BE2C (cell line): ENCODE measurements at regions not wholly inside any gene's neighbourhood (a gene's known extent, or its start where the extent isn't known, plus 50 kb on each side); places are given as distances from the start of the nearest gene placed in this dataset.

ENCODE experiments used
- DNase-seq: peaks from one replicate; pipeline ENCODE4 v3.0.0-alpha.2; 2020
- H3K27me3 ChIP-seq: fragments of 250-450 bp; sonication (Bioruptor Pico); 2 replicates; pipeline ENCODE4 v1.5.1; 2020; ENCODE audit warnings: mild to moderate bottlenecking
- H3K36me3 ChIP-seq: fragments of 250-450 bp; sonication (Bioruptor Pico); 2 replicates; pipeline ENCODE4 v1.5.1; 2020; ENCODE audit warnings: mild to moderate bottlenecking
- H3K4me1 ChIP-seq: fragments of 250-450 bp; sonication (Bioruptor Pico); 2 replicates; pipeline ENCODE4 v1.5.1; 2020
- H3K4me3 ChIP-seq: 2 replicates; pipeline ENCODE4 v1.5.1; 2011; ENCODE audit warnings: low read depth, low read length
- H3K9me3 ChIP-seq: fragments of 250-450 bp; sonication (Bioruptor Pico); 2 replicates; pipeline ENCODE4 v1.5.1; 2020
- CTCF ChIP-seq: IDR thresholded peaks from 2 replicates; pipeline ENCODE4 v1.5.1; 2012; ENCODE audit warnings: mild to moderate bottlenecking, low read depth, low read length

- Histone ChIP-seq H3K4me3 (no peak overlapping the region), H3K4me1 (no peaks in the 10 kb centered on the region), H3K9me3 (no peaks in the 10 kb centered on the region), H3K27me3 (no peaks in the 10 kb centered on the region), H3K36me3 (no peaks in the 10 kb centered on the region)
- TF ChIP-seq CTCF = no peak
- DNase-seq = no peak
Measured at GRCh38 chr18:40974448-40974847, 980.6 kb upstream of the PIK3C3 start.

DNA sequence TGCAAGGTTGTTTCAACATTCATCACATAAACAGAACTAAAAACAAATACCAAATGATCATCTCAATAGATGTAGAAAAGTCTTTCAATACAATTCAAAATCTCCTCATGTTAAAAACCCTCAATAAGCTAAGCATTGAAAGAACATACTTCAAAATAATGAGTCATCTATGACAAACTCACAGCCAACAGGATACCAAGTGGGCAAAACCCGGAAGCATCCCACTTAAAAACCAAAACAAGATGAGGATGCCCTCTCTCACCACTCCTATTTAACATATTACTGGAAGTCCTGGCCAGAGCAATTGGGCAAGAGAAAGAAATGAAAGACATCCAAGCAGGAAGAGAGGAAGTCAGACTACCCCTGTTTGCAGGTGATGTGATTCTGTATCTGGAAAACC, 992.2 kb upstream of the PIK3C3 start:
- Histone ChIP-seq H3K4me3 (no peak overlapping the region), H3K9me3 (no peaks in the 10 kb centered on the region), H3K27me3 (no peaks in the 10 kb centered on the region), H3K4me1 (no peaks in the 10 kb centered on the region), H3K36me3 (no peaks in the 10 kb centered on the region)
- DNase-seq = no peak
- no peak for TF ChIP-seq CTCF

DNA sequence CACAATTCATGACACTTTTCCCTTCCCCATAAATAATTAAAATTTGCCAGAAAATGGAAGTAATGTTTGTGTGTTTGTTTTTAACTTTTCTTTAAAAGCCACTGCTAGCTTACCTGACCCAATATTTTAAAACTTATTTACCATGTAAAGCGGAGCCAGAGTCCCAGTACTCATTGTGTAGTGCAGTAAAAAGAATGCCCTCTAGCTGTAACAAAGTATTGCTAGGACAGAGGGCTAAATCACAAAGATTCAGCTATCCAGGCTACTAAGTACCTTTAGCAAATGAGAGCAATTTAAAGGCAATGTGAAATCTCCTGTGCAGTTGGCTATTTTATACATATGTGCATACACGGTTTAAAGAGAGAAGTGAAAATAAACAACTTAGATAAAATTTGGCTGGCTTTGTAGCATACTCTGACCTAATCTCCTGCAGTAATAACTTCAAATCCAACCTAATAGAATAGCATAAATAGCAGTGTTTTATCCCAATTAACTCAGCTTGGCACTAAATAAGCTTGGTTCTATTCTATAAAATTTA, 997.4 kb upstream of the PIK3C3 start:
- no peaks in the 10 kb centered on the region for H3K9me3 ChIP-seq
- no peaks in the 10 kb centered on the region for H3K4me1 ChIP-seq
- H3K36me3 ChIP-seq = no peaks in the 10 kb centered on the region
- H3K4me3 ChIP-seq = no peak overlapping the region
- TF ChIP-seq CTCF = no peak
- no peak for DNase-seq
- no peaks in the 10 kb centered on the region for H3K27me3 ChIP-seq

- TF ChIP-seq CTCF = no peak
- no peaks in the 10 kb centered on the region for H3K9me3 ChIP-seq
- H3K4me1 ChIP-seq = no peaks in the 10 kb centered on the region
- no peak overlapping the region for H3K4me3 ChIP-seq
- no peak for DNase-seq
- no peaks in the 10 kb centered on the region for H3K27me3 ChIP-seq
- no peaks in the 10 kb centered on the region for H3K36me3 ChIP-seq
Measured at GRCh38 chr18:40956213-40956612, 998.8 kb upstream of the PIK3C3 start.

DNA sequence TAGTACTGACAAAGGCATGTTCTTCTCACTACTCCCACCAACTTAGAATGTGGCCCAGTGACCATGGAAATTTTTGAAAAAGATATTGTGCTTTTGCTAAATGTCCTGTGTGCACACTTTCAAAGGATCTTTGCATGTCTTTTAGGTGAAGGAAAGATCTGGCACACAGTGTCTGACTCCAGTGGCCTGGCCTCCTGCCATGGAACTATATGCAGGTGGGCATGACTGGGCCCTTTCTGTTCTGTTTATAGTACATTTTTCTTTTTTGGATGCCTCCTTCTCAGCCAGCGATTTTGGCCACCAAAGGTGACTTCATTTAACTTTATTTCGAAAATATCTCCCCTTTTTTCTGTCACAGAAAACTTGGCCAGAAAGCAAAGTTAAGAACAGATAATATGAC, 999.7 kb upstream of the PIK3C3 start:
- Histone ChIP-seq H3K4me3 (no peak overlapping the region), H3K9me3 (no peaks in the 10 kb centered on the region), H3K27me3 (no peaks in the 10 kb centered on the region), H3K36me3 (no peaks in the 10 kb centered on the region), H3K4me1 (no peaks in the 10 kb centered on the region)
- TF ChIP-seq CTCF = no peak
- no peak for DNase-seq

DNA sequence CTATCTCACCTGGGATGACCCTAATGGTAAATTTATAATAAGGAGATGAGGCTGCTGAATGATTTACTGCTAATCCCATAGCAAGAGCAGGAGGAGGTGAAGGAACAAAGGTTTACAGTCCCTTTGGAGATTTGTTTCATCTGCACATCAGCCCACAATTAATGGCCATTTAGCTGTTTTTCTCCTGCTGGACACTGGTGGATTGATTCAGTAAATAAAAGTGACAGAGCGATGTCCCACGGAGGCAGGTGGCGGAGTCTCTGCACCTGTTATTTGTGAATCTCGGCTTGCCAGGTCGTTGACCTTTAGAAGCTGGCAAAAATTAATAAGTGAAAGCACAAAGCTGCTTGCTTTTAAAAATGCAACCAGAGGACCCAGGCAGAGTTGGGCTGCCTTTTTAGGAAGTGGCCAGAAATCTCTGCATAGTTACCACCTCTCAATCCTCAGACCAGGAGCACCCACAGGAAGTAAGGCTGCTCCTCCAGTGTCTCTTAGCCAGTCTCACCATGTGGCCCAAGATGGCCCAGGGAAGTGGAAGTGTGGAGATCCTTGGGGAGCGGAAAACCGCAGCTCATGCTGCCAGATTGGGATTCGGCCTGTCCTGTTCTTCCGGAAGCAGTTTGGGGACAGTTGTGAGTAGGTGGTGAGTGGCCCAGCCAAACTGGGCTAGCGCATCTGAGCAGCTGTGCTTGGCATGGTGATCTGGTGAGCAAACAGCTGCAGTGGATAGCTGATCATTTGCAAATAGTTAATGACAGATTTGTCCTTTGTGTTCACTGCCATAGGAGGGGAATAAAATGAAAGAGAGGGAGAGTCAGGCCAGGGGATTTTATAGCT, 1005.7 kb upstream of the PIK3C3 start:
- DNase-seq = no peak
- Histone ChIP-seq H3K9me3 (no peaks in the 10 kb centered on the region), H3K27me3 (no peaks in the 10 kb centered on the region), H3K4me3 (no peak overlapping the region), H3K4me1 (no peaks in the 10 kb centered on the region), H3K36me3 (no peaks in the 10 kb centered on the region)
- no peak for TF ChIP-seq CTCF
